ENCODE measurements at regions not wholly inside any gene's neighbourhood (a gene's known extent, or its start where the extent isn't known, plus 50 kb on each side); places are given as distances from the start of the nearest gene placed in this dataset.

DNA sequence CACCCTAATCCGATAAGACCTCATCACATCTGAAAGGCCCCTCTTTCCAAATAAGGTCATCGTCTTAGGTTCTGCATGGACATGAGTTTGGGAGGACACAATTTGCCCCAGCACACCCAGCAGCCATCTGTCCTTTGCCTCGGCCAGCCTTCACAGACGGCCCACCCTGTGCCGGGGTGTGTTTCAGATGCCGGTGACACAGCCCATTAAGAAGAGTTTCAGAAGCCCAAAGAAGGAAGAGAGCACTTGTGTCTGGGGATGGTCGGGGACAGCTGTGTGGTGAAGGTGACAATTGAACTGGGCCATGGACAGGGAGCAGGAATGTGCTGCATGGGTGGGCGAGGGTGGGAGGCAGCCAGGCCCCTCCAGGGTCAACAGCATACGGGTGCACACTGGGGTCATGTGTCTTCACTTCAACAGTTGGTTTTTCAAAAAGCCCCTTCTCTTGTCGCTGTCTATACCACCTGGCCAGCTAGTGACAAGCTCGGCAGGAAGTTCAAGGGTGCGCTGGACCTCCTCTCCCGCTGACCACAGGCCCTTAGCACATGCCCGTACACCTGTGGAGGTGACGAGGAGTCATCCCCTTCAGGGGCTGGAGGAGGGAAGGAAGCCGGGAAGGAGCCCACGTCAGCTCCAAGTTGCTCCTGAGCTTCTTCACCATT lies 183.1 kb downstream of the C16orf95 start:
- Histone ChIP-seq H3K36me3 (replicated peaks; ENCODE audit: insufficient read depth, low read length) (no peaks in the 10 kb centered on the region), H3K27ac (ENCODE audit: low read length) (no peak overlapping the region), H3K4me3 (ENCODE audit: low read length) (no peak overlapping the region), H3F3A (ENCODE audit: insufficient read depth, low read length) (no peaks in the 10 kb centered on the region), H3K9me3 (replicated peaks; ENCODE audit: insufficient read depth, low read length) (no peaks in the 10 kb centered on the region), H3K9ac (ENCODE audit: low read length) (no peak overlapping the region), H3K9me2 (replicated peaks; ENCODE audit: insufficient read depth, low read length) (no peaks in the 10 kb centered on the region), H3K4me1 (ENCODE audit: low read length) (no peaks in the 10 kb centered on the region), H3K79me2 (ENCODE audit: low read length) (no peaks in the 10 kb centered on the region), H3K4me2 (ENCODE audit: low read depth, low read length) (no peak overlapping the region), H2AFZ (ENCODE audit: low read length) (no peak overlapping the region), H3K27me3 (replicated peaks; ENCODE audit: insufficient read depth, low read length) (no peaks in the 10 kb centered on the region), H4K20me1 (ENCODE audit: insufficient read depth, low read length) (no peaks in the 10 kb centered on the region)
- TF ChIP-seq EZH2 (optimal IDR thresholded peaks at IDR 0.05; ENCODE audit: low read depth, low read length), result no peak
- TF ChIP-seq, protein P1, sequence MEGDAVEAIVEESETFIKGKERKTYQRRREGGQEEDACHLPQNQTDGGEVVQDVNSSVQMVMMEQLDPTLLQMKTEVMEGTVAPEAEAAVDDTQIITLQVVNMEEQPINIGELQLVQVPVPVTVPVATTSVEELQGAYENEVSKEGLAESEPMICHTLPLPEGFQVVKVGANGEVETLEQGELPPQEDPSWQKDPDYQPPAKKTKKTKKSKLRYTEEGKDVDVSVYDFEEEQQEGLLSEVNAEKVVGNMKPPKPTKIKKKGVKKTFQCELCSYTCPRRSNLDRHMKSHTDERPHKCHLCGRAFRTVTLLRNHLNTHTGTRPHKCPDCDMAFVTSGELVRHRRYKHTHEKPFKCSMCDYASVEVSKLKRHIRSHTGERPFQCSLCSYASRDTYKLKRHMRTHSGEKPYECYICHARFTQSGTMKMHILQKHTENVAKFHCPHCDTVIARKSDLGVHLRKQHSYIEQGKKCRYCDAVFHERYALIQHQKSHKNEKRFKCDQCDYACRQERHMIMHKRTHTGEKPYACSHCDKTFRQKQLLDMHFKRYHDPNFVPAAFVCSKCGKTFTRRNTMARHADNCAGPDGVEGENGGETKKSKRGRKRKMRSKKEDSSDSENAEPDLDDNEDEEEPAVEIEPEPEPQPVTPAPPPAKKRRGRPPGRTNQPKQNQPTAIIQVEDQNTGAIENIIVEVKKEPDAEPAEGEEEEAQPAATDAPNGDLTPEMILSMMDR (IDR thresholded peaks at IDR 0.05; ENCODE audit: low read length), result no peak
- no peak for TF ChIP-seq EZH2phosphoT487 (IDR thresholded peaks at IDR 0.05; ENCODE audit: low read length)
- no peak for DNase-seq

DNA sequence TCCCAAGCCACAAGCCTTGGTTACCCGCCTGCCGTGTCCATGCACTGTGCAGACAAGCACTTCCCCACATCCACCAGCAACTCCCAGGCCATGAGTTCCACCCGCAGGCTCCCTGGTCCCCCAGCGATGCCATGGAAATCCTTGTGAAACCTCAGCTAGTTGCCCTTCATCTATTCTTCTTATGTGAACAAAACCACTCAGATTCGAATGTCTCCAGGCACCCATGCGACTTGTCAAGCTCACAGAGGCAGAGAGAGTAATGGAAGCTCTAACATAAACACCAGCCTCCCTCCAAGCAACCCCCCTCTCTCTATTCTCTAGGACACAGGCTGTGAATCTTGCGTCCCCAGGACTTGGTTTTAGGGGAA lies 182.6 kb downstream of the C16orf95 start:
- H2AFZ ChIP-seq (ENCODE audit: low read length), result no peak overlapping the region
- no peak overlapping the region for H3K4me3 ChIP-seq (ENCODE audit: low read length)
- no peak overlapping the region for H3K27ac ChIP-seq (ENCODE audit: low read length)
- H3K9me2 ChIP-seq (replicated peaks; ENCODE audit: insufficient read depth, low read length), result no peaks in the 10 kb centered on the region
- H3K27me3 ChIP-seq (replicated peaks; ENCODE audit: insufficient read depth, low read length), result no peaks in the 10 kb centered on the region
- H3K9me3 ChIP-seq (replicated peaks; ENCODE audit: insufficient read depth, low read length), result no peaks in the 10 kb centered on the region
- no peak overlapping the region for H3K4me2 ChIP-seq (ENCODE audit: low read depth, low read length)
- no peak overlapping the region for H3K9ac ChIP-seq (ENCODE audit: low read length)
- no peaks in the 10 kb centered on the region for H4K20me1 ChIP-seq (ENCODE audit: insufficient read depth, low read length)
- TF ChIP-seq, protein P1 (IDR thresholded peaks at IDR 0.05; ENCODE audit: low read length), result no peak
- TF ChIP-seq EZH2 (optimal IDR thresholded peaks at IDR 0.05; ENCODE audit: low read depth, low read length) (no peak), EZH2phosphoT487 (IDR thresholded peaks at IDR 0.05; ENCODE audit: low read length) (no peak)
- no peaks in the 10 kb centered on the region for H3K4me1 ChIP-seq (ENCODE audit: low read length)
- no peaks in the 10 kb centered on the region for H3K36me3 ChIP-seq (replicated peaks; ENCODE audit: insufficient read depth, low read length)
- DNase-seq, result no peak
- H3F3A ChIP-seq (ENCODE audit: insufficient read depth, low read length), result no peaks in the 10 kb centered on the region
- H3K79me2 ChIP-seq (ENCODE audit: low read length), result no peaks in the 10 kb centered on the region

DNA sequence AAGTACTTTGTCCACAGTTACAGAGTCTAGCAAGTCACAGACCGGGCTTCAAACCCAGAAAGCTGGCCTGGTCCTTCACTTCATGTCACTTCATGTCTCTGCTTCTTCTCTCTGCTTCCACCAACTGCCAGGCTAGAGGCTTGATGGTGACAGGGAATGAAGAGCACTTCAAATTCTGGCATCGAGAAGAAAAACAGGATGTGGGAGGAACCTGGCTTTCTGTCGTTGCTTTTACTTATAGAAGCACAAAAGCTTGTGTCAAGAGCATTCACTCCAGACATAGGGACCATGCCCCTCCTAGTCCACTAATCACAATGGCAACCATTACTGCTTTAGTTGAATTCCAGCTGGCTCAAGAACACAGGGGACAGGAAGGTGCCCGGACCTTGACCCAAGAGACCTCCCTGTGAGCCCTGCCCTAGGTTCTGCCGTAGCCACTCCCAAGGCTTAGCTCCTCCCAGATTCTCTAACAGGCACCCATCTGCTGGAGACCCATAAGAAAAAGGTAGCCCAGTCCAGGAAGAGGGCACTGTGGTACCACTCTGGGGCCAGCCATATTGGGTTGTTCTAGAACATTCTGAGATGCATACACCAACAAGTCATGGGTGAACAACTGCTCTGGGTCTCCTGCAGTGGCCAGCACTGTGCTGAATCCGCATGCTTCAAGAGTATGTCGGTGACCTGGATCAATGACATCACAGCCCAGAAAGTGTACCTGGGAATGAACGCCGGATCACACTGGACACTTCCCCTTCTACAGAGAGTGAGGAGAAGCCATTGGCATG lies 181.8 kb downstream of the C16orf95 start:
- Histone ChIP-seq H3K4me3 (ENCODE audit: low read length) (no peak overlapping the region), H3K36me3 (replicated peaks; ENCODE audit: insufficient read depth, low read length) (no peaks in the 10 kb centered on the region), H2AFZ (ENCODE audit: low read length) (no peak overlapping the region), H3F3A (ENCODE audit: insufficient read depth, low read length) (no peaks in the 10 kb centered on the region), H3K79me2 (ENCODE audit: low read length) (no peaks in the 10 kb centered on the region), H3K9ac (ENCODE audit: low read length) (no peak overlapping the region), H3K4me2 (ENCODE audit: low read depth, low read length) (no peak overlapping the region), H3K4me1 (ENCODE audit: low read length) (no peaks in the 10 kb centered on the region), H3K27me3 (replicated peaks; ENCODE audit: insufficient read depth, low read length) (no peaks in the 10 kb centered on the region), H3K9me3 (replicated peaks; ENCODE audit: insufficient read depth, low read length) (no peaks in the 10 kb centered on the region), H3K27ac (ENCODE audit: low read length) (no peak overlapping the region), H4K20me1 (ENCODE audit: insufficient read depth, low read length) (no peaks in the 10 kb centered on the region), H3K9me2 (replicated peaks; ENCODE audit: insufficient read depth, low read length) (no peaks in the 10 kb centered on the region)
- no peak for DNase-seq
- TF ChIP-seq EZH2 (optimal IDR thresholded peaks at IDR 0.05; ENCODE audit: low read depth, low read length) (no peak), EZH2phosphoT487 (IDR thresholded peaks at IDR 0.05; ENCODE audit: low read length) (no peak)
- TF ChIP-seq, protein P1 (IDR thresholded peaks at IDR 0.05; ENCODE audit: low read length), result no peak
